CD1c-positive myeloid dendritic cell (primary cell): ENCODE measurements at regions not wholly inside any gene's neighbourhood (a gene's known extent, or its start where the extent isn't known, plus 50 kb on each side); places are given as distances from the start of the nearest gene placed in this dataset.
A peak's percentile ranks its signal among the peaks of the same experiment; 100 is the strongest.
"Not testable (repeated sequence)": the region's sequence is repeated elsewhere in the genome, so short reads cannot be mapped to it uniquely, and the experiment has no call there.

Experiments
- DNase-seq: peaks from one replicate; pipeline ENCODE4 v3.0.0-alpha.2; 2016; ENCODE audit errors: extremely low spot score

DNA sequence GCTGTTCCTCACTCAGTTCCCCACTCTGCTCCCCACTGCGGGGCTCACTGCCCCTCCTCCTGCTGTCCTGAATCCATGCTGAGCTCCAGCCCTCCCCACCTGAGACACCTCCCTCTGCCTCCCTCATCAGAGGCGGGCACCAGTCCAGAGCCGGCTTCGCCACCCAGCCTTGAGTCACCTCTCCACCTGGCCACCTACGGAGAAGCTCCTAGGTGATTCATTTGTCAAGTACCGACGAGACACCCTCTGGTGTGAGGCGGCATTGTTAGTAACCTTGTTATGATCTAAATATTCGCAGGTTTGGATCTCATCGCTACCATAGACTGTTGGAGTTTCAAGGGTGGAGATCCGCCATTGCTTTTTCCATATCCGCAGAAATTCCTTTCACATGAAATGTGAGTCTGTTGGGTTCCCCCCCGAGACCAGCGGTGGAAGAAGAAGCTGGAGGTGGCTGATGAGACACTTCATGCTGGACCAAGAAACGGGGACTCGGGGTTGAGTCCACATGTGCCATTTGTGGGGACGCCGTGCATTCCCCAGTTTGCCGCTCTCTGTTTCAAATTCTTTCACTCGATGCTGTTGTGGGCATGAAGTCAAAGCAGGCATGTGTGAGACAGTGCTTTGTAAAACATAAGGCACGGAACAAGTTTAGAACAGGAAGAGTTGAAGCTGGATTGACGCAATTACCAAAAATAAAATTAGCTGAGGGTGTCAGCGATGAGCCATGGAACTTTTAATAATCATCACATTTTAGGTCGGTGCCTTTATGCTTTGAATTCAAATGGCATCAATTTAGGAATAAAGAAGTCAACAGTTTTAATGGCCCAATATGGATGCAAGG is 259.8 kb upstream of the HDAC4 start:
- peak; percentile 2 for DNase-seq

- no peak for DNase-seq
These were observed 257.2 kb upstream of the HDAC4 start for GRCh38 chr2:239657992-239658391.

- DNase-seq = no peak
These were observed 256.4 kb upstream of the HDAC4 start for GRCh38 chr2:239657236-239657635.

GRCh38 chr2:239654266-239654665 is 253.4 kb upstream of the HDAC4 start:
- DNase-seq = no peak

GRCh38 chr2:239651859-239652258 is 251.0 kb upstream of the HDAC4 start:
- no peak for DNase-seq

DNA sequence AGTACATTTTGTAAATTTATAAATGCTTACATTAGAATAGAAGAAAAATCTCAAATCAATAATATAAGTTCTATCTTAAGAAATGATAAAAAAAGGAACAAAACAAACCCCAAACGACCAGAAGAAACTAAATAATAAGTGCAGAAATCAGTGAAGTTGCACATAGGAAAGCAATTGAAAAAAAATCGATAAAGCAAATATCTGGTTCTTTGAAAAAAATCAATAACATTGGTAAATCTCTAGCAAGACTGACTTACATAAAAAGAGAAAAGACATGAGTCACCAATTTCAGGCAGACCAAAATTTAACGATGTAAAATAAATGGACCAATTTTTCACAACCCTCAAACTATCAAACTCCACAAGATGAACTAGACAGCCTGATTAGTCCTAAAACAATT is 249.9 kb upstream of the HDAC4 start:
- no peak for DNase-seq

GRCh38 chr2:239649309-239649708 is 248.5 kb upstream of the HDAC4 start:
- DNase-seq = no peak

DNA sequence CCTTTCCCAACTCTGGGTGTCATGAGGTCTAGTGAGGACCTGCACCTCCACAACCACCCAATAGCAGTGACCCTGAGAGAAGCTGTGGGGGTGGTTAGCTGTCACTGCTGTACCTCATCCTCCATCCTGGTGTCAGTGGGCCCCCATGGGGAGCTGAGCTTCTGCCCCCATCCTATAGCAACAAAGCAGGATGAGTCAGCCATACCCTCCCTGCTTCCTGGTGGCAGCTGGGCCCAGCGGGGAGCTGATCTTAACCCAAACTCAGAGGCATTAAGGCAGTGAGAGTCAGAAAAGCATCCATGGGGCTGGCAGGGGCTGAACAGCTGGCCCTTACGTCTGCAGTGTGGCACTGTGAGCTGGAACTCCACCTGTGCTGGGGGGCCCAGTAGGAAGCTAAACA is 247.8 kb upstream of the HDAC4 start:
- no peak for DNase-seq

DNA sequence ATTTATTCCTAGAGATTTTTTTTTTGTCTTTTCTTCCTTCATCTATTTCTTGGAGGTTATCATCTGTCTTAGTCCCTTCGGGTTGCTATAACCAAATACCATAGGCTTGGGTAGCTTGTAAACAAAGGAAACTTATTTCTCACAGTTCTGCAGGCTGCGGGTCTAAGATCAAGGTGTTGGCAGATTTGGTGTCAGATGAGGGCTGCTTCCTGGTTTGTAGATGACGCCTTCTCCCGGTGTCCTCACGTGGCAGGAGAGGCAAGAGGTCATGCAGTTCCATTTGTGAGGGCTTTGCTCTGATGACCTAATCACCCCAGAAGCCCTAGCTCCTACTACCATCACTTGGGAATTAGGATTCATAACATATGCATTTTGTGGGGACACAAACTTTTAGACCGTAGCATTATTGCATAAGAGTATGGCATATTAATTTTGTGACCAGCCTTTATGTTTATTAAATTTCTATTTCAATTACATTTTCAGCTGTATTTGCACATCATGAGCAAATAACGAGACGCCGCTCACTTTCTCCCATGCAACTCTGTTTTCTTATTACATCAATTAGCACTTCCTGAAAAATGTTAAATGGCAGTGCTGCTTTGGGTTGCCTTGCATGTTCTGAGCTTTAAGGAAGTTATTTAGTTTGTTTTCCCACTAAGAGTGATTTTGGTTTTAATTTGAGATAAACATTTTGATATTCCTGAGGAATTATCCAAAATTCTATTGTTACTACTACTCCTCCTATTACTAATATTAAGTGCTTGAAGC is 246.4 kb upstream of the HDAC4 start:
- DNase-seq = peak; percentile 10

DNA sequence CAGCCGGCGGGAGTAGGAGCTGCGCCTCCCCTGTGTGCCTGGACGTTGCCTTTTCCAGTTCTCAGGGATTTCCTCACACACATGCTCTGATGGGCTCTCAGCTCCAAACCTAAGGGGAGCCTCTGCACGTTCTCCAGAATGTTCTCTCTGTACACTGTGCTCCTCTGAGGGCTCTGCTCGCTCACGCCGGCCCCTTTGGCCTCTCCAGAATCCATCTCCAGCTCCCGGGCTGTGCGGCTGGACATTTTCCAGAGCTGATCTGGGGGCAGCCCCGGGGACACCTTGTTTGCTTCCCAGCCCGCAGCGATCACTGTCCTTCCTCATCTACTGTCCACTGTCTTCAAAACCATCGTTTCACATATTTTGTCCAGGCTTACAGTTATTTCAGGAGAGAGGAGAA is 245.4 kb upstream of the HDAC4 start:
- DNase-seq = no peak

DNA sequence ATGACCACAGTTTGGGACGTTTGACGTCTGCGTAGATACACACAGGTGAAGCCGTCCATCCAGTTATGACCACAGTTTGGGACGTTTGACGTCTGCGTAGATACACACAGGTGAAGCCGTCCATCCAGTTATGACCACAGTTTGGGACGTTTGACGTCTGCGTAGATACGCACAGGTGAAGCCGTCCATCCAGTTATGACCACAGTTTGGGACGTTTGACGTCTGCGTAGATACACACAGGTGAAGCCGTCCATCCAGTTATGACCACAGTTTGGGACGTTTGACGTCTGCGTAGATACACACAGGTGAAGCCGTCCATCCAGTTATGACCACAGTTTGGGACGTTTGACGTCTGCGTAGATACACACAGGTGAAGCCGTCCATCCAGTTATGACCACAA is 243.8 kb upstream of the HDAC4 start:
- DNase-seq = not testable (repeated sequence)

DNA sequence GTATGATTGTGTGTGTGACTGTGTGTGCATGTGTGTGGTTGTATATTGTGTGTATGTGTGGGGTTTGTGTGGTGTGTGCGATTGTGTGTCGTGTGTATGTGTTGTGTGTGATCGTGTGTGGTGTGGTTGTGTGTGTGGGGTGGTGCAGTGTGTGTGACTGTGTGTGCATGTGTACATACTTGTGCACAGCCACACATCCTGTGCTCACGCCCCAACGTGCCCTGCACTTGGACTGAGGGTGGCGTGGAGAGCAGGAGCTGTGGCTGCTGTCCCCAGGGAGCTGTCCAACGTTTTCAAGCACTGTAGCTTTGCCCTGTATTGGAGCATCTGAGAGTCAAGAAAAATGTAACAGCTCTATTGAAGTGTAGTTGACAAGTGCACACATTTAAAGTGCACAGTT is 243.2 kb upstream of the HDAC4 start:
- peak; percentile 14 for DNase-seq

DNA sequence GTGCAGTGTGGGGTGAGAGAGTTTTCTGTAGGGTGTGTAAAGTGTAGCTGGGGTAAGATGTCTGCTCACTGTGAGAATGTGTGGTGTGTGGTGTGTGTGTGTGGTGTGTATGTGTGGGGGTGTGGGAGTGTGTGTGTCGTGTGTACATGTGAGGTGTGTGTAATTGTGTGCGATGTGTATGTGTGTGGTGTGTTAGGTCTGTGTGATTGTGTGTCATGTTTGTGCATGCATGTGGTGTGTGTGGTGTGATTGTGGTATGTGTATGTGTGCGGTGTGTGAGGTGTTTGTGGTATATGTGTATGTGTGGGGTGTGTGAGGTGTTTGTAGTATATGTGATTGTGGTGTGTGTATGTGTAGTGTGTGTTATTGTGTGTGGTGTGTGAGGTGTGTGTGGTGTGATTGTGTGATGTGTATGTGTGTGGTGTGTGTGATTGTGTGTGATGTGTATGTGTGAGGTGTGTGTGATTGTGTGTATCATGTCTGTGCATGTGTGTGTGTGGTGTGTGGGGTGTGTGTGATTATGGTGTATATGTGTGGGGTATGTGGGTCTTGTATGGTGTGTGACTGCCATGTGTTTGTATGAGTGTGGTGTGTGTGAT is 241.7 kb upstream of the HDAC4 start:
- no peak for DNase-seq

DNA sequence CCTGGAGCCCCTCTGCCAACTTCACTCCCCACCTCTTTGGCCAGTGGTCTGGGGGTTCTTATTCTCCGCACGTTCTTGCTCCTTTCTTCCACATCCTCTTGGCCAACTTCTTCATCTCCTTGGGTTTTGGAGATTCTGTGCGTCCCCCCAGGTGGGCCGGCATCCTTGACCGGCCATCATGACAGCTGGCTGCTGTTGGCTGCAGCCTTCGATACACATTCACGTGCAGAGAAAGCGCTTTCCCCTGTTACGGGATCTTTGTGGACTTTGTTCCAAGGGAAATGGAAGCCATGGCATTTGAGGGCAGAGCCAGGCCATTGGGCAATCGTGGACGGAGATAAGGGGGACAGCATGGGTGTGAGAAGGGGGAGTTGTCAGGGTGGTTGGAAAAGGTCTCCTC is 241.1 kb upstream of the HDAC4 start:
- DNase-seq = not testable (repeated sequence)

- DNase-seq = no peak
These were observed 240.1 kb upstream of the HDAC4 start for GRCh38 chr2:239640676-239641578.

DNA sequence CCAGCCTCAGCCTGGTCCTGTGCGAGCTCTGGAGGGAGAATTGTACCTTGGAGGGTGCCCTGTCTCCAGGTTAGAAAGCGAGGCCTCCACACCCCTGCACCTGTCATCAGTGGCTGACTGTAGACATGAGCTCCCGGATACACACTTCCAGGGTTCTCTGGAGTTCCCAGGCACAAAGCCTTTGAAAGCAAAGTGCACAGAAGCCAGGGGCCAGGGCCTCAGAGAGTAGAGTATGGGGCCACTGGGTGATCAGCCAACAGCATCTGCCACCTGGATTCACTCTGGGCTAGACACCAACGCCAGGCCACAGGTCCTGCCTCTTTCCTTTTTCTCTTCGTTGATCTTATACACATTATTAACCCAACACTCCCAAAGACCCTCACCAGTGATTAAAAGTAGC is 239.4 kb upstream of the HDAC4 start:
- no peak for DNase-seq

DNA sequence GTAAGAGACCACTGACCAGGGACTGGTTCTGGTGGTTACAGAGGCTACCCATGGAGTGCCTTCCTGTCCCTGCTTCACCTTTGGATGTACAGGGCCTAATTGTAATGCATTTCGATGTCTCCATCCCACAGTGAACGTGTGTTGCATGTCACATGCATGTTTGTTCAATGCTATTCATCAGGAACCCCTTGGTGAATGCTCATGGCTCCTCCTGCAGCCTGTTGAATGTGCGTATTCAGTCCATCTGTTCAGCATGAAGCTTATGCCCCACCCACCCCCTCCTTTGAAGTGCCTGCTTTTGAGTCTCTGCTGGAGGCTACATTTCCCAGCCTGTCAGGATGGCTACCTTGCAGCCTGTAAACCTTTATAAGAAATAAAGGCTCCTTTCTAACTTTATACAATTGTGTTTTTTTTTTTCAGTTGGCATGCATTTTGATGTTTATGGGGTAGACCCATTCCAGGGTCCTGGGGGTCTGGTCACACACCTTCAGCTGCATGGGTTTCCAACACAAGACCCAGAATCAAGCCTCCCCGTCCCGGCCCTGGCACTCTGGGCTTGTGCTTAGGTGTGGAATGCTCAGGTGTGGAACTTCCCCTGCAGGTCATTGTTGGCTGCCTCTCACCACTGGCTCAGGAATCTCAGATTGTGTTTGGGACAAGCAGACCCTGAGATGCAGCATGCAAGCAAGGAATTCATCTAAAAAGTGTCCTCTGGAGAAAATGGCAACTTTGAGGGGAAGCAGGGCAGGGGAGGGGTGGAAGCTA is 238.8 kb upstream of the HDAC4 start:
- no peak for DNase-seq

DNA sequence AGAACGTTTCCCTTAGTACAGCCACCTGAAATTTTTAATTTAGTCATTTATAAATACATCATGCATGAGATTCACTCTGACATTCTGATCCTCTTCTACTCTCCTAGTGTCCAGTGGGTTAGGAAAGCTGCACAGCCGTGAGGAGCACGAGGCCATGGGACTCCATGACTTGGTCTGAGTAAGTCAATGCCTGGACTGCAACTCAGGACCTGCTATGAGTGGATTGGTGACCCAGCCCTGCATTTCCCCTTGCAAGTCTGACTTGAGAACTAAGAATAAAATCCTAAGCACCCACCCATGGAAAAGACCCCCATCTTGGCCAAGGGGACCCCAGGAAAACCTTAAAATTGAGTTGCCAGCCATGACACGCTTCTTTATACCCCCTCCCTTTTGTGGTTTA is 237.6 kb upstream of the HDAC4 start:
- no peak for DNase-seq

DNA sequence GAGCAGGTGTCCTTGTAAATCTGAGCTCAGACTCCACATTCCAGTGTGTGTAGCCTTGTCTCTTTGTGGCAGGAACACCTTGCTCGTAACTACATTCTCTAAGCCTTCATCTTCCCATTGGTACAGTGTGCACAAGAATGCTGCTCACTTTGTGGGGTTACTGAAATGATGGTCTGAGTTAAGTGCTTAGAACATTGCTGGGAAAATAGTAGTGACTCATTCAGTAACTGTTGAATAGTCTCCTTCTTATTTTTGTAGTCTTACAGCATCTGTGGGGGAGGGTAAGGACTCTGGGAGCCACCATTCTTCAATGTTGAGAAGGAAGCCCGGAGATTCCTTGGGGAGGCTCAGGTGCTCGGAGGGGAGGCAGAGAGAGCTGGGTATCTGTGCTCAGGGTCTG is 236.0 kb upstream of the HDAC4 start:
- no peak for DNase-seq

DNA sequence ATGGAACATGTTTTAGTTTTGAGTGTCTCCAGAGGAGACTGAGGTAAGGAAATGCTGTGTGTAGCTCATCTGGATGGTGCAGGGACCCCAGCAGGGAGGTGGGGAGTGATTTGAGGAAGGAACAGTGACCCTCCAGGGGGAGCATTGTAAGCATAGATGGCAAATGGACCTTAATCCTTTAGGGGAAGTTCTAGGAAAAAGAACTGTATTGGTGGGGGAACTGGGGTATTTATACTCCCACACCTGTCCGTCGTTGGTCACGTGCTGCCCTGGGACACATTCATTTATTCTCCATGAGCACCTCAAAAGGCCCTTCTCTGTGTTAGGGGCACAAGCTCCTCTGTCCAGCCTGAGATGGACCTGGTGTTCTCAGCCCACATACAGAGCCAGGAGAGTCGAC is 233.9 kb upstream of the HDAC4 start:
- no peak for DNase-seq
